Left ventricle myocardium inferior (tissue), 1 donor: ENCODE measurements at regions not wholly inside any gene's neighbourhood (a gene's known extent, or its start where the extent isn't known, plus 50 kb on each side); places are given as distances from the start of the nearest gene placed in this dataset.

ENCODE experiments used
- DNase-seq: peaks from one replicate; pipeline ENCODE4 v3.0.0-alpha.2; 2020
- H3K27ac ChIP-seq: fragments of 200-600 bp; replicated peaks from 2 replicates; pipeline ENCODE4 v1.8.0; 2021
- H3K27me3 ChIP-seq: fragments of 200-600 bp; 2 replicates; pipeline ENCODE4 v1.8.0; 2021; ENCODE audit warnings: low read depth
- H3K36me3 ChIP-seq: fragments of 200-600 bp; 2 replicates; pipeline ENCODE4 v1.8.0; 2021
- H3K4me1 ChIP-seq: fragments of 200-600 bp; 2 replicates; pipeline ENCODE4 v1.8.0; 2021
- H3K4me3 ChIP-seq: fragments of 200-600 bp; 2 replicates; pipeline ENCODE4 v1.8.0; 2021; ENCODE audit warnings: mild to moderate bottlenecking, moderate library complexity
- H3K9me3 ChIP-seq: fragments of 200-600 bp; replicated peaks from 2 replicates; pipeline ENCODE4 v1.8.0; 2021
- CTCF ChIP-seq: fragments of 200-600 bp; IDR thresholded peaks from 2 replicates; pipeline ENCODE4 v1.8.0; 2021; ENCODE audit warnings: antibody characterized with exemption, mild to moderate bottlenecking, borderline replicate concordance
- intact Hi-C: fragments of 100-400 bp; cut with micrococcal nuclease; formaldehyde crosslinking; loops from one replicate; pipeline ENCODE4 v1.11.0; 2022
- donor health status: DM: no; HTN: yes; CAD: no; lungs with severe emphysema.

- Histone ChIP-seq H3K9me3 (peaks cover 6% of the 10 kb centered on the region), H3K36me3 (no peaks in the 10 kb centered on the region), H3K27ac (no peak overlapping the region), H3K4me3 (no peak overlapping the region), H3K27me3 (no peaks in the 10 kb centered on the region), H3K4me1 (no peaks in the 10 kb centered on the region)
- TF ChIP-seq CTCF: no peak
- intact Hi-C loops: no loop called here
- DNase-seq: no peak
Measured at GRCh38 chr13:55062662-55063061, 2034.0 kb downstream of the OLFM4 start.

GRCh38 chr13:55067946-55068345 is 2039.3 kb downstream of the OLFM4 start:
- no peaks in the 10 kb centered on the region for H3K27me3 ChIP-seq
- H3K4me1 ChIP-seq: no peaks in the 10 kb centered on the region
- no peak overlapping the region for H3K27ac ChIP-seq
- no peak for DNase-seq
- intact Hi-C loops: no loop called here
- H3K36me3 ChIP-seq: no peaks in the 10 kb centered on the region
- no peaks in the 10 kb centered on the region for H3K9me3 ChIP-seq
- TF ChIP-seq CTCF: no peak
- no peak overlapping the region for H3K4me3 ChIP-seq

- no peak for TF ChIP-seq CTCF
Measured at GRCh38 chr13:55069746-55070145, 2041.1 kb downstream of the OLFM4 start.

GRCh38 chr13:55073000-55073399 is 2044.4 kb downstream of the OLFM4 start:
- no peaks in the 10 kb centered on the region for H3K9me3 ChIP-seq
- no peak for DNase-seq
- TF ChIP-seq CTCF: no peak
- H3K27me3 ChIP-seq: no peaks in the 10 kb centered on the region
- intact Hi-C loops: no loop called here
- no peaks in the 10 kb centered on the region for H3K4me1 ChIP-seq
- H3K27ac ChIP-seq: no peak overlapping the region
- no peak overlapping the region for H3K4me3 ChIP-seq
- no peaks in the 10 kb centered on the region for H3K36me3 ChIP-seq

More at GRCh38 chr13:55069746-55070145, 2041.1 kb downstream of the OLFM4 start:
- Histone ChIP-seq H3K4me3 (no peak overlapping the region), H3K27me3 (no peaks in the 10 kb centered on the region), H3K36me3 (no peaks in the 10 kb centered on the region), H3K4me1 (no peaks in the 10 kb centered on the region), H3K27ac (no peak overlapping the region), H3K9me3 (no peaks in the 10 kb centered on the region)
- intact Hi-C loops: no loop called here
- no peak for DNase-seq

- no peaks in the 10 kb centered on the region for H3K27me3 ChIP-seq
- intact Hi-C loops: no loop called here
- H3K36me3 ChIP-seq: no peaks in the 10 kb centered on the region
- no peak for DNase-seq
- TF ChIP-seq CTCF: no peak
- no peaks in the 10 kb centered on the region for H3K4me1 ChIP-seq
- no peak overlapping the region for H3K27ac ChIP-seq
- peaks cover 9% of the 10 kb centered on the region for H3K9me3 ChIP-seq
- no peak overlapping the region for H3K4me3 ChIP-seq
Measured at GRCh38 chr13:55084630-55085029, 2056.0 kb downstream of the OLFM4 start.

GRCh38 chr13:55087085-55087484 is 2053.6 kb upstream of the PRR20A start:
- intact Hi-C loops: no loop called here
- no peak overlapping the region for H3K4me3 ChIP-seq
- TF ChIP-seq CTCF: no peak
- H3K4me1 ChIP-seq: no peaks in the 10 kb centered on the region
- peaks cover 9% of the 10 kb centered on the region for H3K9me3 ChIP-seq
- no peaks in the 10 kb centered on the region for H3K27me3 ChIP-seq
- DNase-seq: no peak
- H3K36me3 ChIP-seq: no peaks in the 10 kb centered on the region
- no peak overlapping the region for H3K27ac ChIP-seq
